ENCODE measurements at regions not wholly inside any gene's neighbourhood (a gene's known extent, or its start where the extent isn't known, plus 50 kb on each side); places are given as distances from the start of the nearest gene placed in this dataset.
"Not testable (repeated sequence)": the region's sequence is repeated elsewhere in the genome, so short reads cannot be mapped to it uniquely, and the experiment has no call there.

GRCh38 chr5:100188778-100189177 lies 346.4 kb upstream of the FAM174A start:
- DNase-seq = no peak

DNA sequence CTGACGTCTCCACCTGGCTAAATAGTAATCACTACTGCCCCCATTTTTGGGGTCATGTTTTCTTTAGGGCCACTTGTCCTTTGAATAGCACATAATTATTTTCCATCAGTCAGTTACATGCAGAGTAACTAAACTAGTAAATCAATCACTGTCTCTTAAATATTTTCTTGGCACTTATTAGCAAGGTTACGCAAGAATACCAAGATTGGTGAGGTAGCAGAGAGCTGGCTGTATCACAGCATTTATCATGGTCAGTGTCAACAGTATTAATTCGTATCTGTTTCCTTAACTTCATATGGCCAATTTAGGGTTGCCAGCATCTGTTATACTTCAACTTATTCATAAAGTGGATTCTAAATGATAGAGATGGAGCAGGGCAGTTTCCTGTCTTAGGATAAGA lies 346.8 kb upstream of the FAM174A start:
- DNase-seq = no peak

DNA sequence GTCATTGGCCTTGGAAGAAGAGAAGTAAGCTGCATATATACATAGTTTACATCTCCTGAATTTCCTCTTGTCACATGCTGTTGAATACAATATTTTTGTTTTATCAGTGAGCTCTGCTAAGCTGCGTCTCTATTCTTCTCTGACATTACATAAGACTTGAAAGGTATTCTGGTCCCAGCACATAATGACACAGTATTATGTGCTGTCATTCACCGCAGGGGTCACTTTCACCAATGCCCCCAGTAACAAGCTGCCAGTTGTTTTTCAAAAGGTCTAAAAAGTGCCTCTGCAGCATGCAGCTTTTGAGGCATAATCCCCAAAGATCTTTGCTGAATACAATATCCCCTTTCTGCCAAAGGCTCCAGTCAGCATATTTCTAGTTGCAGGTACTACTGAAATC lies 349.0 kb upstream of the FAM174A start:
- DNase-seq = no peak

DNA sequence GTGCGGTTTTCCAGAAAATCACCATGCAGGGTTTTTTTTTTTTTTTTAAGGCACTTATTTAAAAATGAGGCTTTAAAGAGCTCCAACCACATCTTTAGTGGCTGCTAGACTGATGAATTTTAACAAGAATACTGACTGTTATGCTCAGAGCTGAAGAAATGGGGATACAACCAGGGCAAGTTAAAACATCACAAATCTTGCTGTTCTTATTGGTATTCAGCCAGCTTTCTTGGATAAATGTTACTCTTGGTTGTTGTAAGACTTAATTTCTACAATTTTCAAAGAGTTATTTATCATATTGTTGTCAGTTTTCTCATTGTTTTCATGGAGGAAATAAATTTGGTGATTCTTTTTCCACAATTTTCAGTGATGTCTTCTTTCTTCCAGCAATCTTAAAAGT lies 352.8 kb upstream of the FAM174A start:
- no peak for DNase-seq

DNA sequence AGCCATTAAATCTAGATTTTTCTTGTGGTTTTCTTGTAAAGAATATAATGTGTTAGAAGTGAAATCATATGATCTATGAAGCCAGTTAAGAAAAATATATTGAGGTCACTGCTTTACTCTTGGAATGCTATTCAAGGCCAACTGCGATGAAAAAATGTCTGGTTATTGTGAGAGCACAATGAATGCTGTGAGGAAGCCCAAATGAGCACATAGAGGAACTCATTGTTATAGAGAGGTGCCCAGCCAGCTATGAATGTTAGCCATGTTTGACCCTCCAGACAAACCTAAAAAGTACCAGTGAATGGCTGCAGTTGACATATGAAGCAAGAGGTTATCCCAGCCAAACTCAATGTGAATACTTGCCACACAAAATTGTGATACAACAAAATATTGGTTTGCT lies 359.8 kb upstream of the FAM174A start:
- DNase-seq = no peak

DNA sequence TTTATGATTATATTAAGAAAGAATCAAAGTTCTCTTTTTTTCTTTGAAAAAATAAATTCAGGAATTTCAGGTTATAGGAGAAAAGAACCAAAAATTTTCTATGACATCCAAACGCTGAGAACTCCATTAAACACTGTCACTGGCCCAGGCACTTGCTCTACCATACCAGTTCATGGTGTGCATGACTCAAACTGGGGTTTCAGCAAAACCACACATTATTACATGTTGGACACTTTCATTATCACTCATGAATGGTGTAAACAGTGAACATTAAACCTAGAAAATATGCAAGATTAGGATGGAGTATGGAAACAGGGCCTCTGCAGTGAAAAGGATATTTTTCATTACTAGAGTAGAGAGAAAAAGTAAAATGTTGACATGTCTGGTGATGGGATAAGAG lies 369.9 kb upstream of the FAM174A start:
- DNase-seq = no peak

- DNase-seq = no peak
These were observed 373.3 kb upstream of the FAM174A start for GRCh38 chr5:100161868-100162267.

GRCh38 chr5:100157066-100157465 lies 378.1 kb upstream of the FAM174A start:
- DNase-seq = no peak

DNA sequence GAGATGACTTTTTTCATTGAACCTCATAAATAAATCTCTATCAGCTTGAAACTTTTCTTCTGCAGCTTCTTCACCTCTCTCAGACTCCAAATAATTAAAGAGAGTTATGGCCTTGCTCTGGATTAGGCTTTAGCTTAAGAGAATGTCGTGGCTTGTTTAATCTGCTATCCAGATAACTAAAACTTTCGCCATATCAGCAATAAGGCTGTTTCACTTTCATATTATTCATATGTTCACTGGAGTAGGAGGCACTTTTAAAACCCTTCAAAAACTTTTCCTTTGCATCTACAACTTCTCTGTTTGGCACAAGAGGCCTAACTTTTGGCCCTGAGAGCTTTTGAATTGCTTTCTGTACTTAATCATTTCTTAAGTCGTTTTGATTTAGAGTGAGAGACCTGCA lies 386.9 kb upstream of the FAM174A start:
- no peak for DNase-seq

DNA sequence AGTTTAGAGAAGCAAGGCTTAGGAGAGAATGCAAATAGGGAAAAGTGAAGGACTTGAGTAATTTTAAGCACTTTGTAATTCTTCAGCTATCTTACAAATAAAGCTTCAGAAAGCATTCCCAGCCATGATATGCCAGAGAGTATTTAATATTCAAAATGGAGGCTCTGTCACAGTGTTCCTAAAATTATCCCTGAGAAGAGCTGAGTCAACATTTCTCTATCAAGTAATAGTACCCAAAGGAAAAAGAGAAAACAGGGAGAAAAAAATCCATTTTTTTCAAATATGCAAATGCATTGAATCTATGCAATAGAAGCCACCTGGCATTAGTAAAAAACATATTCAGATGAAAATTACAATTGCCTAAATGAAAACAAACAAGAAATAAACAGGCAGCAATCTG lies 392.6 kb upstream of the FAM174A start:
- no peak for DNase-seq

GRCh38 chr5:100131161-100131560 lies 404.0 kb upstream of the FAM174A start:
- DNase-seq = peak in 1 of 2 experiments; percentile 9

- no peak for DNase-seq
These were observed 404.9 kb upstream of the FAM174A start for GRCh38 chr5:100130307-100130706.

- no peak for DNase-seq
These were observed 415.3 kb upstream of the FAM174A start for GRCh38 chr5:100119903-100120302.

DNA sequence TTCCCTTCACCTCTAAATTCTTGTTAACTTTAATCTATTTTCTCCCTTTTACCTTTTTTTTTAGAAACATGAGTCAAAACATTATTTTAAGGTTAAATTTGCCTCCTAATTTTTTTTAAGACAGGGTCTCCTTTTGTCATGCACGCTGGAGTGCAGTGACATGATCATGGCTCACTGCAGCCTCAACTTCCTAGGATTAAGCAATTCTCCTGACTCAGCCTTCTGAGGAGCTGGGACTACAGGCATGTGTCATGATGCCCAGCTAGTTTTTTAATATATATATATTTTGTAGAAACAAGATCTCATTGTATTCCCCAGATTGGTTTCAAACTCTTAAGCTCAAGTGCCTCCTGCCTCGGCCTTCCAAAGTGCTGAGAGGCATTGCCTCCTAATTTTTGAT lies 424.7 kb upstream of the FAM174A start:
- no peak for DNase-seq

- no peak for DNase-seq
These were observed 426.3 kb upstream of the FAM174A start for GRCh38 chr5:100108883-100109282.

- not testable (repeated sequence) for DNase-seq
These were observed 431.5 kb upstream of the FAM174A start for GRCh38 chr5:100103592-100104119.

GRCh38 chr5:100101466-100101865 lies 433.7 kb upstream of the FAM174A start:
- DNase-seq = not testable (repeated sequence)

- not testable (repeated sequence) for DNase-seq
These were observed 438.8 kb upstream of the FAM174A start for GRCh38 chr5:100096328-100096727.

DNA sequence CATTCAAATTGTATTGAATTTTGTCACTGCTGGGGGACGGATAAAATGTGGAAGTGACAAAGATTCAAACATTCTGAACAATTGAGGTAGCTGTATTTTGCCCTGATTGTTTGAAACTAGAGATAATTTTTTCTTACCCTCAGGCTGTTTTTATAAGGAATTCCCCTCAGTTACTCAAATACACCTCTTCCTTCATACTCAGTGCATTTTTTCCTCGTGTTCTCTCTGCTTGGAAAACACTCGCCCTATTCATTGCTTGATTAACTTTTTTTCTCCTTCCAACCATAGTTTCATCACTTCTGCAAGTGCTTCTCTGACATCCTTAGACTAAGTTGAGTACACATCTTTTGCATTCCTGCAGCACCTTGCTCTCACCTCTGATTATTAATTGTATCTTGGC lies 454.5 kb upstream of the FAM174A start:
- DNase-seq = not testable (repeated sequence)

DNA sequence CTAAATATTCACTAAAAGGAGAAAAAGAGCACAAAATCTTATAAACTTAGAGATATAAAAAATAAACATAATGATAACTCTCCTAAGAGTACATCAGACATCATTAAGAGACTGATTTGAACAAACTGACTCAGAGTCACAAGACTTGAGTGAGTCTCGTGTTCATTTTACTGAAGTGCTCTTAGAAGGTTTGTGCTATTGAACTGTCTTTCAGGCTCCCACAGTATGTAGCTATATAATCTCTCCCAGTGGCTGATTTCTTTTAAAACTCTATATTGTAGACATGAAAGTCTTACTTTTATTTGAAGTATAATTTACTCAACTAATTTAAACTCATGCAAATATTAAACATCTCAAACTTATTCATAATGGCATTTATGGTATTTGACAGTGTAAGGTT lies 456.0 kb upstream of the FAM174A start:
- not testable (repeated sequence) for DNase-seq

DNA sequence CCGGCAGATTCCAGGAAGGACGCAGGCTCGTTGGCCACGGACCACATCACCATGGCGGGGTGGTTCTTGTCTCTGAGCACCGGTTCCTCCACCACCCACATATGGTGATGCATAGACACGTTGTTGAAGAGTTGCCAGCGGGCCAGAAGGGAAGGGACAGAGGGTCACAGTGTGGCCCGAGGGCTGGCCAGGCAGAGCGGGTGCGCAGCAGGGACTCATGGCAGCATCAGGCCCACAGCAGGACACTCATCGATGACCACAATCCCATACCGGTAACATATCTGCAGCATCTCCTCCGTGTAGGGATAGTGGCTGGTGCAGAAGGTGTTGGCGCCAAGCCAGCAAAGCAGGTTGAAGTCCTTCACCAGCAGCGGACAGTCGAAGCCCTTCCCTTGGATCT lies 469.2 kb upstream of the FAM174A start:
- not testable (repeated sequence) for DNase-seq

DNA sequence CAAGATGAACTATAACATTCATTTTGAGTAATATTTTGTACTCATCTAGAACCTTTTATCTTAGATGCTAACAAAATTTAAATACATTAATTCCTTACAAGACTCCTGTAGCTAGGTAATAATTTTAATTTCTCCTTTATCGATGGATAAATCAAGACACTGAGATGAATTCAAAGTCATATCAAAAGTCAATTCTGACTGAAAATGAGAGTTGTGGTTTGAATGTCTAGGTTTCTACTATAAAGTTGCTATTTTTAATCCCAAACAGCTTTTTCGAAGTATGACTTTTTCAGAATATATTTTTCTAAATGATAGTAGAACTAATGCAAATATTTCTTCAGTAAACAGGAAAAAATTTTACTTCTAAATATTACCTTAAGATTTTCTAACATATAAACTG lies 491.7 kb upstream of the FAM174A start:
- DNase-seq = no peak

DNA sequence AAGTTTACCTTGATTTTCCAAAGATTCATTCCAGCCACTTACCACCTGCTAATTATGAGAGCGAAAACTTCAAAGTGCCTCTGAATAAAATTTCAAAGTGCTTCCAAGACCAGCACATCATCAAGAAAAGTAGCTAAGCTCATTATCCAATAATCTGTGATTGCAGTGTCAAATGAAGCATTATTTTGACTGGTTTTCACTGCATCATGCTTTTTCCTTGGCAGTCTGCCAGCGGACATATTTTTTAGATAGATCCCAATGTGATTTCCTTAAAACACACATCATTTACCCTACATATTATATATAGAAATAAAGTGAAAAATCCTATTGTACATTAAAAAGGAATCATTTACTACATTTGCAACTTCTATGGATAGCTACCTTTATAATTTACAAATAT lies 508.6 kb upstream of the FAM174A start:
- no peak for DNase-seq

GRCh38 chr5:100023536-100023935 lies 511.6 kb upstream of the FAM174A start:
- no peak for DNase-seq

DNA sequence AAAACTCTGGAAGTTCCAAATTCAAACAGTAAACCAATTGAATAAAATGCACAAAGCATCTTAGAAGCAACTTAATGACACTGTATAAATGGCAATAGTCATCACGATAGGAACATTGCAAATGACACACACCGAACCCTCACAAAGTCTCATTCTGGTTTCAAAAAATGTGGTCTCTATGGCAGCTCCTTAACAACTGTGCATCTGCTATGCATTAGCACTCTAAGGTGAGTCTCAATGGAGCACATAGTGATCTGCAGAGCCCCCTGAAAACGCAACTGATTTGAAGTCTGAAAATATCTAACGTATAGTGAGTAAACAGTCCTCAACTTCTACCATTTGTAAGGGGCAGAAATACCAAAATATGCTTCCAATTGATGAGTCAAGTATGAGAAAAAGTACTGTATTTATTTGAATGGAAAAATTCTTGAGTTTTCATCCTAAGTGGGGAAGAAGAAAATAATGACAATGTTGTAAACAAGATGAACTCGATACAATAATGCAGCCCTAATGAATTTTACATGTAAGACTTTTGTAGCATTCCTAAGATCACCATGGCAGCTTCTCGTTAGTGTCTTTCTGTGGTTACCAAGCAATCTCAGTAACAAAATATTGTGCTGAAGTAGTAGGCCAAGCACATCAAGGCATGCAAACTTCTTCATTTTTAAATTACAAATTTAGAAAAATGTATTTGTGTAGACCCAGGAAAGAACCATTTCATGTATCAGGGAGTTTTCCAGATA lies 517.5 kb upstream of the FAM174A start:
- DNase-seq = no peak
